ENCODE measurements at regions not wholly inside any gene's neighbourhood (a gene's known extent, or its start where the extent isn't known, plus 50 kb on each side); places are given as distances from the start of the nearest gene placed in this dataset.

DNA sequence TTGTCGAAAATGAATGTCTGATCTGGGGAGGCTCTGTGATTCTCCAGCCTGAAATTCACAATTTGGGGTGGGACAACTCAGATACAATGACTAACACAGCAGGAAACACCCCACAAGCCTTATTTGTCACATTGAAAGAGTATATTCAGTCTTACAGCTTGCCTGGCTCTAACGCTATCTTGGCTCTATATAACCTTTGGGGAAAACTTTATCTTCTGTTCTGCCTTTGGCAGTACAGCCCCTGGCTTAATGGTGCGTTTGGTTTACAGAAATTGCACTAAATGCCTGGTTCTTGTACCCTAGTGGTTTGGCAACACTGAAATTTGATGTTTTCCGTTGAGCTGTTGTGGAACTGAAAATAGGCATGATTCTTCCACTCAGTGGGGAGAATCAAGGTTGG, 178.1 kb upstream of the VEGFC start:
- DNase-seq (ENCODE audit: low read depth in 3 of 3, low spot score in 2 of 3): no peak

DNA sequence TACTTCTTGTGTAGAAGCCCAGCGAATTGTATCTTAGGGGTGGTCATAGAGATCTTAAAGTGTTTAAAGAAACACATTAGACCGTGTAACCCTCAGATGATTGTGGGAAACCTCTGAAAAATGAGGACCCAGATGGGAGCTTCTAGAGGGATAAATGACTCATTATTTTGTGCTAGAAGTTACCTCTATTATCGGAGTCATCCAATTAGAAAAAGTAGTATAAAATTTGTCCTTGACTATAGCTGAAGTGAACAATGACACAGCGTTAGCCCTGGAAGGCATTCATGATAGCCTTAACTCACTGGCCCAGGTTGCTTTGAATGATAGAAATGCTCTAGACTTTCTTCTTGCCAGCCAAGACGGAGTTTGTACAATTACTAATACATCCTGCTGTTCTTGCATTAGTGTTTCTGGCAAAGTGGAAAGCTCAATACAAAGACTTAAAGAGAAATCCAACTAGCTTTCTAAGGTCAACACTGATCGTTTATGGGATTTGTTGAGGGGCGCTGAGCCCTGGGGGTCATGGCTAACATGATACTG, 178.9 kb upstream of the VEGFC start:
- DNase-seq (ENCODE audit: low read depth in 3 of 3, low spot score in 2 of 3): no peak

DNA sequence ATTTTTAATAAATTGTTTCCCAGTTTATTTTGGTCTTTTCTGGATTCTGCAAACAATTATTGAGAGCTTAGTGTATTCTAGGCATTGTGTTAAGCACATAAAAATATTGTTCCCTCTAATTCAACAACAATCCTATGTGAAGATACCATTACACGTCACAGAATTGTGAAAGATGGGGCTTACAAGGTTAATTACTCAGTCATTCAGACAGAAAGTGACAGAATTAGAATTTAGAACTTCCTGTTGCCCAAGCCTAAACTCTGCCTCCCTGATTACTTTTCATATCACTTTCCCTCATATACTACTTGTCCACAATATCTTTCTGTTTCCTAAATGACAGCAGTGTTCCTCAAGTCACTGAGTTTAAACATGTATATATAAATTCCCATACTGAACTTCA, 186.7 kb upstream of the VEGFC start:
- DNase-seq (ENCODE audit: low read depth in 3 of 3, low spot score in 2 of 3): no peak

DNA sequence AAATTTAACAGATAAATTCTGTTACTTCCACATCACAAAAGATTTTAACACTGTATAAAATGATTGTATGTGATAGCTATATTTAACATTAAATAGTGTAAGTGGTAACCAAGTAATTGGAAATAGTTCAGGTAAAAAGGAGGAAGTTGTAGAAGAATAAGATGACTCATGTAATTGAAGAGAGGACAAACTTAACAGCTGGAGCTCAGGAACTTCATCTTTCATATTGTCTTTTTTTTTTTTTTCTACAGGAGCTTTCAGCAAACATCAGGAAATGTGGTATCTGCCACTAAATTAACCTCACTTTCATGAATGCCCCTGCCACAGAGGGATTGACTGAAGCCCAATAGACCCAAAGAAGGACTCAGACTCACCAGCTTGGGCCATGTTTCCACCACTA, 188.4 kb upstream of the VEGFC start:
- no peak for DNase-seq (ENCODE audit: low read depth in 3 of 3, low spot score in 2 of 3)

DNA sequence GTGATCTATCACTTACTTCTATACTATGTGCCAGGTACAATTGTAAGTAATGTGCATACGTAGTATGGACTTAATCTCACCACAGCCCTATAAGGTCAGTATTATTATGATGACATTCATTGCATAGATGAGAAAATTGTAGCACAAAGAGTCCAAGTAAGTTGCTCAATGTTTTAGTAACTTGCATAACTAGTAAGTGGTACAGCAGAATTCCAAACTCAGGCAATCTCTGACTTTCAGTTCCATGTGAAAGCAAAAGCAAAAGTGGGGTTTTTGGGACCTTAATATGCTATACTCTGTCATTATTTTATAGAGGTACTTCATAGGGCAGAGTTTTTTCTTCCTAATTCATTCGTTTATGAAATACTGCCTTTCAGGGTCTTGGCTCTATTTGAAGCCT, 188.8 kb upstream of the VEGFC start:
- no peak for DNase-seq (ENCODE audit: low read depth in 3 of 3, low spot score in 2 of 3)

DNA sequence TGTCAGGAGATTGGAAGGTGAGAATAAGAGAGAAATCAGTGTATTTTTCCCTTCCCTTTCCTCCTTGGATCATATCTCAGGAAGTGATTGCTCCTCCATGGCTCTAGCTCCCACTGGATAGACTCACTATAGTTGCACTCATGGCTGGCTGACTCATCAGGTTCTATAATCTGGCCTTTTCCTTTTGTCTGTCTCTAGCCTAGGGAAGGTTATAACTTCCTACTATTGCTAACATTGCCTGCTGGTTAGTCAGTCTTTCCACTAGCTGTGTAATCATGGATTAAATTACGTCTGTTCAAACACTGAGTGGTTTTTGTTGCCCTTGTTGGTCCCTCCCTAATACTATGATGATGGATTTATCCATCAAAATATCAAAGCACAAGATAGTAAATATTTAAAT, 195.5 kb upstream of the VEGFC start:
- DNase-seq (ENCODE audit: low read depth in 3 of 3, low spot score in 2 of 3): no peak

DNA sequence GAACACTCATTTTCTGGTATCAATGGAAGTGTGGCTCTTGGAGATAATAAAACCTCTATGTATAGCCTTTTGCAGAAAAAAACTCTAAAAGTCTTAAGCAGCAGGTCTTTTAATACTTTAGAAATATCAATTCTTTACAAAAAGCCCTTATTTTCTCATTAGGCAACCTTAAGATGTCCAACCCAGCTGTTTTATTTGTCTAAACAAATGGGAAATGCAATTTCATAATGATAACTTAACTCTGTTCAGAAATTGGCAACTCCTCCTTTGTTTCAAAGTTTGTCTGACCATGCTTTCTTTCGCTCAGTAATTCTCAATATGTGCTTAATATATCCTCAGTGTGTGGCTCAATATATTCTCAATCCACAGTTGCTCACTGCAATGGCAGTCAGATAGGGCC, 196.5 kb upstream of the VEGFC start:
- DNase-seq (ENCODE audit: low read depth in 3 of 3, low spot score in 2 of 3): no peak

DNA sequence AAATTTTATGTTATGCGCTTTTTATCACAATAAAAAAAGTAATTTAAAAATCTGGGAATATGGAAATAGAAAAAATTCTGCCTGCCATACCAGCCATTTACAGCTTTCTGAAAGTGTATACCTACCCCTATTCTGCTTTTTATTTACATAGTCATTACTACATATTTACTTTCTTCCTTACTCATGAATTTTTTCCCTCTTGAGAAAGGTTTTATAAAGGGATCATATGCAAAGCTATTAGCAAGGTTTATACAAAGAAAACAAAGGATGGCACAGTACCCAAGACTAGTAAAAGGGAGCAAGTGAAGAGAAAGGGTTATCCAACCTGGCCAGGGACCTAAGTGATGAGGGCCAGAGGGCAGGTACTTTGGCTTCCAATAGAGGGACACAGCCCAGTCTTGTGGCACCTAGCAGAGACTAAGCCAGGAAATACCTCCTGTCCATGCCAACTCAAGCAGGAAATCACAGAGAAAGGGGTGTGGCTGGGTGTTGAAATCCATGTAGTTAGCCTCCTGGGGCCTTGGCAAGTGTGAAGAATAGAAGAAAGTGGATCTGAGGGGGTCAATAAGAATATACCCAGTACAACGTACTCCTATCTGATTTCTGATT, 207.3 kb upstream of the VEGFC start:
- no peak for DNase-seq (ENCODE audit: low read depth in 3 of 3, low spot score in 2 of 3)

DNA sequence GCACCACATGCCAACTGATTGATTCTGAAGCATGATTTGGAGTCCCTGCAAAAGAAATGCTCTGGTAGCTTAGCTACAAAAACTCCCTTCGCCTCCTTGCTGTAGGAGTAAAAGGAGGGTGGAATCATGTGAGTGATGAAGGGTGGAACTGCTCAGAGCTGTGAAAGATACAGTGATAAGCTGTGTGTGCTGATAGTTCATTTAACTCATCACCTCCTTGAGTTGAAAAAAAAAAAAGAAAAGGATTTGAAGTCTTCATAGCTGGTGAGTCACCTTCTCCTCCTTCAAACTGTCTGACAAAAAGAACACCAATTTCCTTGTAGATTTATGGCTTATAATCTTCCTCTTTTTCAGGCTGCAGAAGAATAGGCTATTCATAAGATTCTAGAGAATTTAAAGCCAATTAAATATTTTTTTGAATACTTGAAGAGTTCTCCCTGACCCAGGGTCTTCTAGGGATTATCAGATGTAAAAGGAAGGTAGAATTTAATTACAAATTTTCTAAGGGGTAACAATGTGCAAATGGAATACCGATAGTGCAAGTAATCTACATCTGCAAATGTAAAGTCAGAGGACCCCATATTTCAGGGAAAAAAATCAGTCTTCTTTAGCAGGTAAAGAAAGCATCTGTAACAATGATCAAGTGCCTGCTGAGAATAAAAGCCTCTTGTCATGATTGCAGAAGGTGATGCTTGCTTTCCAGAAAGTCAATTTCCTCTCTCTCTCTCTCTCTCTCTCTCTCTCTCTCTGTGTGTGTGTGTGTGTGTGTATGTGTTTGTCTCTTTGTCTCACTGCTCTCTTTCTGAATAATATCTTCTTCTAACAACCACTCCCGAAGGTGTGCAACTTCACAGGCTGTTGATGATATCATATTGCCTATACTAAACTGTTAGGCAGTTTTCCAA, 208.8 kb upstream of the VEGFC start:
- DNase-seq (ENCODE audit: low read depth in 3 of 3, low spot score in 2 of 3): no peak

DNA sequence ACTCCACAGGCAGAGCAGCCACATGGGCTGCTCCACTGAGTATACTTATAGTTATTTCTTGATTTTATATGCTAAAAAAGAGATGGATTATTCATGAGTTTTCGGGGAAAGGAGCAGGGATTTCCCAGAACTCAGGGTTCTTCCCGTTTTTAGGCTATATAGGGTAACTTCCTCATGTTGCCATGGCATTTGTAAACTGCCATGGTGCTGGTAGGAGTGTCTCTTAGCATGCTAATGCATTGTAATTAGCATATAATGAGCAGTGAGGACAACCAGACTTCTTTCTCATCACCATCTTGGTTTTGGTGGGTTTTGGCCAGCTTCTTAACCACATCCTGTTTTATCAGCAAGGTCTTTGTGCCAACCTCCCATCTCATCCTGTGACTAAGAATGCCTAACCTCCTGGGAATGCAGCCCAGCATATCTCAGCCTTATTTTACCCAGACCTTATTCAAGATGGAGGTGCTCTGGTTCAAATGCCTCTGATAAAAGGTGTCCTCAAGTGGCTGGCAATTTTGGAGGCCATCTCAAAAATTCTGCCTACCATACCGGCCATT, 213.0 kb upstream of the VEGFC start:
- no peak for DNase-seq (ENCODE audit: low read depth in 3 of 3, low spot score in 2 of 3)

DNA sequence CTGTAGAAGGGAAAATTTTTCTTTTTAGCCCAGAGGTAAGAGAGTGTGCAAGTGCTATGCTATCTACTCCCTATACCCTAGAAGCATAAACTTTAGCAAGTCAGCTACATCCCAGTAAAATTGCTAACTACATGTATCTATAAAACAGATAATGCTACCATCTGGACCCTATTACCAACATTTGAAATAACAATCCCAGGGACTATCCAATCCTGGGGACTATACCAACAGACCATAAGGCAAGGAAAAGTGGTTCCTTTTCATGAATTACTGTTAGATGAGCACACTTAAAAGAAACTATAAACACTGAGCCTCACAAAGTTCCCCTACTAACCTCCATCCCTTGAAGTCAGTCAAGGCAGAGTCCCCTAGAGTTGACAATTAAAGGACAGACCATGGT, 213.6 kb upstream of the VEGFC start:
- DNase-seq (ENCODE audit: low read depth in 3 of 3, low spot score in 2 of 3): no peak

DNA sequence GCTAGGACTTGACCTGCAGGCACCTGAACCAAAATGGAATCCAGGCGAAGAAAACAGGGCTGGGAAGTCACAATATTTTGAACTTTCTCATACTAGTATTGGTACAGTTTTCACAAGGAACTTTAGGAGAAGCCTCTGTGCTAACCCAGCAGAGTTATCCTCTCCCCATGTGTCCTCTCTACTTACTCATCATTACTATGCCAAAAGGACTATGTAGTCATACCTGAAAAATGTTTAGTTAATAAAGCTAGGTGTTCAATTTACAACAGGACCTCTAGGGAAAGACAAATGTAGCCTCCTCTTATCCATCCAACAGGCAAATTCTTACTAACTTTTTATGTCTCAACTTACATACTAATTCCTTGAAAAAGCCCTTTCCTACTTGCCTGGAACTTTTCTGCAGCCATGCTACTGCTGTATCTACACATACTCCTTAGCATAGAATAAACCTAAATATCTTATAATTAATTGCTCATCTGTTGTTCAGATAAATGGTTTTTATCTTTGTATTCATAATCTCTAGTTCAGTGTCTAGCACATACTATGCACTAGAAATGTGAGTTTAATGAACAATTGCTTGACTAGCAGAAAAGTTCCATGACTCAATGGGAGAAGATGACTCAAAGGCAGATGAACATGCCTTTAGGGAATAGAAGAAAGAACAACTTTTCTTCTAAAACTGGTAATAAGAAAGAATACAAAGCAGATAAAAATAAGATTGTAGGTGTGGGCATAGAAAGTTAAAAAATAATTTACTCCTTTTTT, 215.5 kb upstream of the VEGFC start:
- no peak for DNase-seq (ENCODE audit: low read depth in 3 of 3, low spot score in 2 of 3)

DNA sequence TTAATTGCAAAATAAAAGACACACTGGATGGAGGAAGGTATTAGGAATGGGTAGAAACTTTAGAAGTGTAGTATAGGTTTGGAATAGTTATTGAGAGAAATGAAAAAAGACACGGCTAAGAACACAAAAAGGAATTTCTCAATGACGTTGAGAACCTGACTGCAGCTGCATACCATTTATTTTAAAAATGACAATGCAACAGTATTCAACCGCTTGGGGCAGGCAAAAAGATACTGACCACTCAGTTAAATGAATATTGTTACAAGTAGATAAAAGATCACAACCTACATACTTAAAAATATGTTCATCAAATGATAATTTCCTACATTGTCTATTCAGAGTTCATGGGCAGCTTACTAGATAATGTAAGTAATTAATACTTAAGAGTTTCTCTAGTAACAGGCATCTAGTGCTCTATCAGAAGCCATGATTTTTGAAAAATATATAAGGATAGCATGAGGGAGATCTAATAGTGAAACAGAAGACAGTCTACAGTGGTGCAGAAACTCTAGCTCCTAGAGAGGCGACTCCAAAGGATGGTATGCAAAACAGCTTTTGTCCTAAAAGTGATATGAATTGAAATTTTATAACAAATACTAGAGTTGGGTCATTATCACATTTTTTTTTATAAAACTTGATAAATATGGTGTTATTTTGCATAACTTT, 216.2 kb upstream of the VEGFC start:
- no peak for DNase-seq (ENCODE audit: low read depth in 3 of 3, low spot score in 2 of 3)

DNA sequence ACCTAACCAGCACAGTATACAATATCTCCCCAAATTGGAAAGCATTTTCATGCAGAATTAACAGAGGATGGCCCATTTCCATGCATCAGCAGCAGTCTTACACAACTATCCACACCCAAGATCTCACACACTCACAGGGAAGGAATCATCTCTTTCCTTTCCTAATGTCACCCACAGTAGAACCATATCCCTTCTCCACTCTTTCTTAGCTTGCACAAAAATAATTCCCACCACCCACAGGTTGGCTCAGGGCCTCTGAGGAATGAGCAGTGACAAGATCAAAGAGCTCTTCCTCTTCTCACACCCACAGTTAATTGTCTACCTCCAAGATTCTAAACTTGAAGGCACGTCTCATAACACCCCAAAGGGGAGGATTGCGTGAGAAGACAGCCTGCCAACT, 217.7 kb upstream of the VEGFC start:
- DNase-seq (ENCODE audit: low read depth in 3 of 3, low spot score in 2 of 3): no peak

DNA sequence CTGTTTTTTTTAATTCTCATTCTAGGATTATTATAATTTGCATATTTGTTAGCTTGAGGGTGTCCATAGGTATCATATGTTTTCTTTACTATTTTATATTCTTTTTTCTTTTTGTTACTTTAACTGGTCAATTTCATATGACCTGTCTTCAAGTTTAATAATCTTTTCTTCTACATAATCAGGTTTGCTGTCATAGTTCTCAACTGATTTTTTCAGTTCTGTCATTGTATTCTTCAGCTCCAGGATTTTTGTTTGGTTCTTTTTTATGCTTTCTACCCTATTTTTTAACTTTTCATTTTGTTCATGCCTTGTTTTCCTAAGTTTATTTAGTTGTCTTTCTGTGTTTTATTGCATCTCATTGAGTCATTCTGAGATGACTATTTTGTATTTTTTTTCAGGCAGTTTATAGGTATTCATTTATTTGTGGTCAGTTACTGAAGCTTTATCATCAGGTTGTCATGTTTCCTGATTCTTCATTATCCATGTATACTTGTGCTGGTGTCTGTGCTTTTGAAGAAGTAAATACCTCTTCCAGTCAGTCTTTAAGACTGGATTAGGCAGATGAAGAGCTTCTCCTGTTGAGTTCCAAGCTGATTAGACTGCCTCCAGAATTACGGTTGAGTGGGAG, 220.3 kb upstream of the VEGFC start:
- no peak for DNase-seq (ENCODE audit: low read depth in 3 of 3, low spot score in 2 of 3)

DNA sequence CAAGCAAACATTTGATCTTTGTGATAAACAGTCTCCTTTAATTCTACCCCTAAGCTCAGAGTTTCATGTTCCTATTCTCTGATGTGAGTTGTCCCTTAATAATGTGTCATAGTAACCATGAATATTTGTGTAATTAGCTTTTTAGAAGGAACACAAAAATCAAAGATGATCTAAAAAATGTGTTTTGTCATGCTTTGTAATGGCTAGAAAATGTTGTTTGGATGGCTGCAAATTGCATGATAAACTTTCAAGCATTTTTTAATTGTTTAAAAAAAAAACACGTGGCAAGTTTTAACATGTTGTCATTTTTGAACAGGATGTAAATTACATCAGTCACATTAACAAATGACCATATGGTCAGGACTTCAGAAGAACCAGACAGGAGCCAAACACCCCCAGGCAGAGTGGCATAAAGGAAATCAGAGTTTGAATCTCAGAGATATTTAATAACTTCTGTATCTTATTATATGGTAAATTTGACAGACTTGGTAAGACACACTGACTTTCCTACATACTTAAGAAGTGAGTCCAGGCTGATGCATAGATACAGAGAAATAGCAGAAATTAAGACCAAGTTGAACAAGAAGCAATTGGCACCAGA, 223.9 kb upstream of the VEGFC start:
- DNase-seq (ENCODE audit: low read depth in 3 of 3, low spot score in 2 of 3): no peak

DNA sequence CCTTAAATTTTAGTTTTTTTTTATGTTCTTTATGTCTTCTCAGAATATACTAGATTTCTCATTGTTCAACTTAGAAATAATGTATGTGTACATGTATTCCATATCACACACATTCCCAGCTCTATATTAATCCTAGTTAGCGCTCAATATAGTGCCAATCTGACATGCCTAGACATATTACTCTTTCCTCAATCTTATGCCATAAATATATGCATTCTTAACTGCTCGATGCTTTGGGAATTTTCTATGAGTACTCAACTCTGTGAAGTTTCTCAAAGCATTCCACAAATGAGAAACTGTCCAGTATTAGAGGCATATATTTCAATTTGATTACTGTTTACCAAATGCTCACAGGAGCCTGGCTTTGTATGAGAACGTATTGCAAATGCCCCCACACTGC, 231.2 kb upstream of the VEGFC start:
- no peak for DNase-seq (ENCODE audit: low read depth in 3 of 3, low spot score in 2 of 3)

DNA sequence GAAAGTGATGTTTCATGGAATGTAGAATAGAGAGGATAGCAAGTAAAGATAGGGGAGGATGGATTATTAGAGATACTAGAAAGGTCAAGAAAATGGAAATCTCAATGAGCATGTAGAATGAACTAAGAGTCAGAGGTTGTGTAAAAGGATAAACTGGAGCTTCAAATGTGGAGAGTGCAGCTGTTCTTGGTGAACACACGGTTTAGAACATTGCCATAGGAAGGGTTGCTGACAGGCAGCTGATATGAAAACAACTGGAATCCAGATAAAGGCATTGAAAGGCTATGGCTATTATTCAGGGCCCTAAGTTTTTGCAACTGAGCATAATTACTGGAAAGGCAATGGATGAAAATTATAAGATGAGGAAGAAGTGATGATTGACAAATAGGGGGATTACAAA, 239.6 kb upstream of the VEGFC start:
- DNase-seq (ENCODE audit: low read depth in 3 of 3, low spot score in 2 of 3): no peak

DNA sequence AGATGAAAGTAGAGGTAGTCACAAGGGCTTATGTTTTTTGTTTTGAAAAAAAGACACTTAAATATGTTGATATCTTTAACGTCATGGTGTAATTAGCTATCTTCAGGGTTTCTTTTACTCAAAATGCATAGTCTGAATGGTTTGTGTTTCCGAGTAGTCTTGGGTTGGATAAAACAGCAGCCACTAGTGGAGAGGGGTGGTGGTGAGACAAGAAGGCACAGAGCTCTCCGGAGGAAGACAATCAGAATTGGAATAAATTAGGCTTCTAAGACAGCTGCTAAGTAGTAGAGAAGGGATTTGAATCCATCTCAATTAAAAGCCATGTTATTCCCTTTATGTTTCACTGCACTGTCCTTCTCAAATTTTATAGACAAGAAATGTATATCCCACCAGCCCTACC, 240.4 kb upstream of the VEGFC start:
- no peak for DNase-seq (ENCODE audit: low read depth in 3 of 3, low spot score in 2 of 3)

DNA sequence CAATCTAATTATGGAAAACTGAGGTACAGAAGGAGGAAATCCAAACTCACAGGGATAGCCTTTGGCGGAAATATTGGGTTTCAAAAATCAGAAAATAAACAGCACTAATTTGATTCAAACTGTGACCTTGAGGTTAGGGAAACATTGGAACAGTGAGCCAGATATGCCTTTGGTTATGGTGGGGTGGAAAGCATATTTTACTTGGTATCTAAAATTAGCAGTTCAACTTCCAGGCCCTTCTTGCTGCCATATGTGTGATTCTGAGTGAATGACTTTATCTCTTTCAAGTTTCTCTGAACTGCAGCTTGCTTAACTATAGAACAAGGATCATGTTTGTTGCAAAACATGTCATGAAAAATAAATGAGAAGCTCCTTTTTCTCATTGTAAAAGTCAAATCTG, 240.9 kb upstream of the VEGFC start:
- DNase-seq (ENCODE audit: low read depth in 3 of 3, low spot score in 2 of 3): no peak

Measured in right renal cortex interstitium (tissue), 3 donors.